Caco-2 (cell line): ENCODE measurements at regions not wholly inside any gene's neighbourhood (a gene's known extent, or its start where the extent isn't known, plus 50 kb on each side); places are given as distances from the start of the nearest gene placed in this dataset.
"Not testable (repeated sequence)": the region's sequence is repeated elsewhere in the genome, so short reads cannot be mapped to it uniquely, and the experiment has no call there.

Experiments used
- BruUV-seq: library from RNA; stranded (reverse); fragments of 400-500 nt; replicated peaks from 2 replicates; lab custom pipeline; 2021; lab: Mats Ljungman, UMichigan
- CTCF ChIA-PET: fragments of 300-600 bp; sonication (Branson Sonifier 250); formaldehyde crosslinking; loops from one replicate; lab custom pipeline; 2022; ENCODE audit warnings: antibody characterized with exemption; lab: Charles Lee
- POLR2A ChIA-PET: fragments of 300-600 bp; sonication (Branson Sonifier 250); formaldehyde crosslinking; loops from one replicate; lab custom pipeline; 2022; ENCODE audit warnings: antibody characterized with exemption; lab: Charles Lee
- DNase-seq, 2 experiments: peaks; one replicate each; pipeline versions ENCODE4 v3.0.0 to v3.0.0-alpha.2; 2020 to 2022
- H3K27me3 ChIP-seq: replicated peaks from 2 replicates; pipeline ENCODE4 v1.6.0; 2011; ENCODE audit warnings: low read length; ENCODE audit not compliant: control insufficient read depth, insufficient read depth
- H3K36me3 ChIP-seq: 2 replicates; pipeline ENCODE4 v1.5.1; 2011; ENCODE audit warnings: low read length; ENCODE audit not compliant: control insufficient read depth, insufficient read depth
- H3K4me1 ChIP-seq: fragments of 250-450 bp; sonication (Bioruptor Pico); 2 replicates; pipeline ENCODE4 v1.5.1; 2020; ENCODE audit warnings: mild to moderate bottlenecking
- H3K4me3 ChIP-seq: 2 replicates; pipeline ENCODE4 v1.5.1; 2011; ENCODE audit warnings: low read depth, mild to moderate bottlenecking, control low read depth, low read length
- H3K9me3 ChIP-seq: fragments of 250-450 bp; sonication (Bioruptor Pico); 2 replicates; pipeline ENCODE4 v1.5.1; 2020; ENCODE audit warnings: mild to moderate bottlenecking, moderate library complexity
- H3K27ac Mint-ChIP-seq: one replicate; pipeline ENCODE4 v1.8.0; 2022; ENCODE audit warnings: mixed read lengths; ENCODE audit not compliant: unreplicated experiment
- H3K27me3 Mint-ChIP-seq: one replicate; pipeline ENCODE4 v1.8.0; 2022; ENCODE audit warnings: mixed read lengths; ENCODE audit not compliant: insufficient read depth, unreplicated experiment
- H3K36me3 Mint-ChIP-seq: one replicate; pipeline ENCODE4 v1.8.0; 2022; ENCODE audit warnings: mild to moderate bottlenecking, mixed read lengths; ENCODE audit not compliant: insufficient read depth, unreplicated experiment
- H3K4me1 Mint-ChIP-seq: one replicate; pipeline ENCODE4 v1.8.0; 2022; ENCODE audit warnings: low read depth, mixed read lengths; ENCODE audit not compliant: unreplicated experiment
- H3K4me3 Mint-ChIP-seq: one replicate; pipeline ENCODE4 v1.8.0; 2022; ENCODE audit warnings: mild to moderate bottlenecking, moderate library complexity, mixed read lengths; ENCODE audit not compliant: unreplicated experiment
- H3K9me3 Mint-ChIP-seq: one replicate; pipeline ENCODE4 v1.8.0; 2022; ENCODE audit warnings: mixed read lengths; ENCODE audit not compliant: unreplicated experiment
- intact Hi-C: fragments of 100-400 bp; cut with micrococcal nuclease; formaldehyde crosslinking; loops from one replicate; pipeline ENCODE4 v1.10.0; 2022; ENCODE audit not compliant: unreplicated experiment
- TF ChIP-seq, protein P1 (sequence below), 2 experiments: fragments of 200-600 bp in 1 of 2; IDR thresholded peaks; 1 replicate in 1 of 2; 2 replicates in 1 of 2; pipeline versions ENCODE4 v1.5.1 to v1.8.0; 2011 to 2022; ENCODE audit warnings: antibody characterized with exemption in 1 of 2, control low read depth in 1 of 2, inconsistent platforms in 1 of 2, low read depth in 1 of 2, low read length in 1 of 2, mild to moderate bottlenecking in 1 of 2, moderate library complexity in 1 of 2; ENCODE audit not compliant: insufficient read depth in 1 of 2, severe bottlenecking in 1 of 2, unreplicated experiment in 1 of 2

DNA sequence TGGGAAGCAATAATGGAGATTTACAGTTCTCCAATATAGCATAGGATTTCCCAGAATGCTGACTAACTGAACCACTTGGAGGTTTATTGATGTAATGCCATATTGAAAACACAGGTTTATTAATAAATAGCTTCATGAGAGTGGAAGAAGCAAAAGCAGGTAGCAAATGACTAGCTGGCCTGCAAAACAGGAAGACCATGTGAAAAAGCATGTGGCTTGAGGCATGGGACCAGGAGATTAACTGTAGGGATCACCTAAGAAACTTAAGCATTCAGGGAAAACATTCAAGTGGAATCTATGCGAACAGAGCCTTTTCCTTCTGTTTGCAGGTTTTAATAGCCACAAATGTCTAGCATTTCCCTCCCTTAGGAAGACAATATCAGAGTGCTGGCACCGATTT, 679.7 kb downstream of the ZEB2 start:
- H3K27me3 Mint-ChIP-seq: no peaks in the 10 kb centered on the region
- POLR2A ChIA-PET: no interaction called here
- intact Hi-C loops: no loop called here
- no peak overlapping the region for H3K27ac Mint-ChIP-seq
- Histone ChIP-seq H3K27me3 (no peaks in the 10 kb centered on the region), H3K4me3 (no peak overlapping the region), H3K4me1 (peaks cover 14% of the 10 kb centered on the region), H3K9me3 (0 out of 2 replicates have a peak, but pooled peaks cover 3% of the 10 kb centered on the region), H3K36me3 (no peaks in the 10 kb centered on the region)
- peaks cover 13% of the 10 kb centered on the region for H3K4me1 Mint-ChIP-seq
- TF ChIP-seq, protein P1, sequence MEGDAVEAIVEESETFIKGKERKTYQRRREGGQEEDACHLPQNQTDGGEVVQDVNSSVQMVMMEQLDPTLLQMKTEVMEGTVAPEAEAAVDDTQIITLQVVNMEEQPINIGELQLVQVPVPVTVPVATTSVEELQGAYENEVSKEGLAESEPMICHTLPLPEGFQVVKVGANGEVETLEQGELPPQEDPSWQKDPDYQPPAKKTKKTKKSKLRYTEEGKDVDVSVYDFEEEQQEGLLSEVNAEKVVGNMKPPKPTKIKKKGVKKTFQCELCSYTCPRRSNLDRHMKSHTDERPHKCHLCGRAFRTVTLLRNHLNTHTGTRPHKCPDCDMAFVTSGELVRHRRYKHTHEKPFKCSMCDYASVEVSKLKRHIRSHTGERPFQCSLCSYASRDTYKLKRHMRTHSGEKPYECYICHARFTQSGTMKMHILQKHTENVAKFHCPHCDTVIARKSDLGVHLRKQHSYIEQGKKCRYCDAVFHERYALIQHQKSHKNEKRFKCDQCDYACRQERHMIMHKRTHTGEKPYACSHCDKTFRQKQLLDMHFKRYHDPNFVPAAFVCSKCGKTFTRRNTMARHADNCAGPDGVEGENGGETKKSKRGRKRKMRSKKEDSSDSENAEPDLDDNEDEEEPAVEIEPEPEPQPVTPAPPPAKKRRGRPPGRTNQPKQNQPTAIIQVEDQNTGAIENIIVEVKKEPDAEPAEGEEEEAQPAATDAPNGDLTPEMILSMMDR (IDR thresholded peaks at IDR 0.05; ENCODE audit: insufficient read depth in 1 of 2, low read depth in 1 of 2, low read length in 1 of 2, severe bottlenecking in 1 of 2, unreplicated experiment in 1 of 2): no peak
- no peaks in the 10 kb centered on the region for H3K36me3 Mint-ChIP-seq
- no peak for DNase-seq
- H3K4me3 Mint-ChIP-seq: no peak overlapping the region
- H3K9me3 Mint-ChIP-seq: peaks cover 12% of the 10 kb centered on the region
- CTCF ChIA-PET: no interaction called here
- BruUV-seq: no TSS peak

DNA sequence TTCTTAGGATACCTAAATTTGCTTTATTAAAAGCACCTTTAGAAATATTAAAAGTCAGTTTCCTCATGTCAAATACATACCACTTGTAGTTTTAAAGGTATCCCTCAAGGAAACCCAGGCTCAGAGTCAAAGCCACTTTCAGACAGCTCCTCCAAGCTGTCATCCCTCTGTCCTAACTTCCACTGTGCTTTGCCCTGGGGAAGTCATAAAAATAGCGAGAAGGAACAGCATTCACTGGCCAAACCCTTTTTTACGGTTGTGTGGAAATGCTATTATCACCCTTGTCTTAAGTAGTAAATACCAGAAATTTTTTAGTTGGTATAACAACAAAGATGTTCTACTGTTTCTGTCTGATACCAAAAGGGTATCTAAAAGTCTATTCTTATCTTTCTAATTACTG, 680.5 kb downstream of the ZEB2 start:
- intact Hi-C loops: loop anchor here (1.0 to 10.0 kb wide), 2 partner anchors 149 to 255 kb away; no protein-coding TSS in a partner anchor
- Mint-ChIP-seq H3K4me1 (peaks cover 13% of the 10 kb centered on the region), H3K4me3 (no peak overlapping the region), H3K36me3 (no peaks in the 10 kb centered on the region), H3K9me3 (peaks cover 12% of the 10 kb centered on the region), H3K27me3 (no peaks in the 10 kb centered on the region), H3K27ac (no peak overlapping the region)
- H3K36me3 ChIP-seq: no peaks in the 10 kb centered on the region
- 0 out of 2 replicates have a peak, but pooled peaks cover 3% of the 10 kb centered on the region for H3K9me3 ChIP-seq
- POLR2A ChIA-PET: no interaction called here
- peak; percentile 46 to 60 for DNase-seq
- H3K27me3 ChIP-seq: no peaks in the 10 kb centered on the region
- TF ChIP-seq, protein P1 (IDR thresholded peaks at IDR 0.05; ENCODE audit: insufficient read depth in 1 of 2, low read depth in 1 of 2, low read length in 1 of 2, severe bottlenecking in 1 of 2, unreplicated experiment in 1 of 2): no peak
- no peak overlapping the region for H3K4me3 ChIP-seq
- H3K4me1 ChIP-seq: peaks cover 14% of the 10 kb centered on the region
- CTCF ChIA-PET: no interaction called here
- no TSS peak for BruUV-seq

DNA sequence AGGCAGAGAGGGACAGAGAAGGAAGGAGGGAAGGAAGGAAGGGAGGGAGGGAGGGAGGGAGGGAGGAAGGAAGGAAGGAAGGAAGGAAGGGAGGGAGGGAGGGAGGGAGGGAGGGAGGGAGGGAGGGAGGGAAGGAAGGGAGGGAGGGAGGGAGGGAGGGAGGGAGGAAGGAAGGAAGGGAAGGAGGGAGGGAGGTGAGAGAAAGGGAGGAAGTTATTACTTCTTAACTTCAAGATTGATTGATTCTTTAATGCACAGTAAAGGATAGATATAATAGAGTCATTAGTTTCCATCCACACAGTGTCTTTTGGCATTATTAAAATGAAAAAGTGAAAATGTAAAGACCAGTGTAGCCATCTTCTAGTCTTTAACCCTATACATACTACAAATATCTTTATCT, 682.9 kb downstream of the ZEB2 start:
- H3K27ac Mint-ChIP-seq, CTCF ChIA-PET, POLR2A ChIA-PET, H3K4me3 ChIP-seq, BruUV-seq, H3K36me3 Mint-ChIP-seq, H3K27me3 ChIP-seq, H3K9me3 ChIP-seq, H3K27me3 Mint-ChIP-seq, DNase-seq, H3K4me3 Mint-ChIP-seq, H3K36me3 ChIP-seq: not testable (repeated sequence)
- H3K4me1 Mint-ChIP-seq: peaks cover 13% of the 10 kb centered on the region
- H3K9me3 Mint-ChIP-seq: peaks cover 12% of the 10 kb centered on the region
- intact Hi-C loops: loop anchor here (10.0 kb wide), 1 partner anchor 252 kb away; no protein-coding TSS in a partner anchor
- peaks cover 14% of the 10 kb centered on the region for H3K4me1 ChIP-seq
